K562 (cell line): ENCODE measurements at regions not wholly inside any gene's neighbourhood (a gene's known extent, or its start where the extent isn't known, plus 50 kb on each side); places are given as distances from the start of the nearest gene placed in this dataset.

Experiments used
- ATAC-seq: fragments of 200-7000 bp; cut with Tn5 transposase; 3 replicates; pipeline ENCODE4 v1.9.1; 2020; ENCODE audit warnings: moderate library complexity
- BruUV-seq: library from RNA; stranded (reverse); fragments of 400-500 nt; replicated peaks from 2 replicates; lab custom pipeline; 2021; lab: Mats Ljungman, UMichigan
- CTCF ChIA-PET: fragments of 300-600 bp; formaldehyde crosslinking; extraction: SDS; loops from one replicate; lab custom pipeline; 2021; ENCODE audit warnings: low intra/inter-chr PET ratio; lab: Yijun Ruan, JAX
- POLR2A ChIA-PET: fragments of 300-600, 350-650 bp; sonication (Branson Sonifier 250); formaldehyde crosslinking; extraction: SDS; loops from one replicate; lab custom pipeline; 2021; ENCODE audit warnings: antibody characterized with exemption, inconsistent platforms; lab: Yijun Ruan, JAX
- DNase-seq, 4 experiments: peaks; one replicate each; pipeline versions ENCODE4 v3.0.0 to v3.0.0-alpha.2; 2011 to 2018; ENCODE audit warnings: low spot score in 3 of 4, mixed read lengths in 3 of 4; ENCODE audit errors: extremely low read depth in 1 of 4
- FAIRE-seq: peaks from 2 replicates; lab custom pipeline; 2011; peaks lifted over from hg19 to GRCh38; lab: Jason Lieb, UNC
- H2AFZ ChIP-seq: 2 replicates; pipeline ENCODE4 v1.6.0; 2011; ENCODE audit warnings: low read depth, low read length, control low read depth, inconsistent platforms
- H3K27ac ChIP-seq: fragments of 200-600 bp; 3 replicates; pipeline ENCODE4 v1.8.0; 2011; ENCODE audit warnings: low read depth, mild to moderate bottlenecking, control low read depth, inconsistent platforms, low read length, moderate library complexity, mixed read lengths; ENCODE audit errors: extremely low read depth
- H3K27me3 ChIP-seq, 2 experiments: fragments of 300-600 bp in 1 of 2; 2 replicates in 1 of 2; 3 replicates in 1 of 2; pipeline versions ENCODE4 v1.6.0 to v1.8.0; 2011; ENCODE audit warnings: inconsistent platforms in 2 of 2, low read length in 2 of 2, mild to moderate bottlenecking in 1 of 2, mixed read lengths in 1 of 2, moderate library complexity in 1 of 2; ENCODE audit not compliant: control insufficient read depth in 2 of 2, insufficient read depth in 2 of 2
- H3K36me3 ChIP-seq: fragments of 300-600 bp; 3 replicates; pipeline ENCODE4 v1.8.0; 2011; ENCODE audit warnings: mild to moderate bottlenecking, low read length, inconsistent platforms; ENCODE audit not compliant: control insufficient read depth, insufficient read depth
- H3K4me1 ChIP-seq, 2 experiments: fragments of 200-600 bp in 1 of 2; replicated peaks in 1 of 2; 2 replicates in 1 of 2; 3 replicates in 1 of 2; pipeline versions ENCODE4 v1.5.1 to v1.8.0; 2011; ENCODE audit warnings: inconsistent platforms in 2 of 2, low read length in 2 of 2, mild to moderate bottlenecking in 1 of 2, mixed read lengths in 1 of 2, moderate library complexity in 1 of 2; ENCODE audit not compliant: control insufficient read depth in 2 of 2, insufficient read depth in 2 of 2
- H3K4me2 ChIP-seq: 2 replicates; pipeline ENCODE4 v1.6.1; 2011; ENCODE audit warnings: low read length, control low read depth, inconsistent platforms, mixed read lengths; ENCODE audit not compliant: insufficient read depth
- H3K4me3 ChIP-seq: fragments of 200-600 bp; sonication (generic), shearing (Covaris generic); 2 replicates; pipeline ENCODE4 v1.5.1; 2016; ENCODE audit warnings: control low read depth, inconsistent platforms
- H3K79me2 ChIP-seq: fragments of 200-600 bp; 3 replicates; pipeline ENCODE4 v1.8.0; 2011; ENCODE audit warnings: low read length, inconsistent platforms; ENCODE audit not compliant: control insufficient read depth, insufficient read depth
- H3K9ac ChIP-seq, 2 experiments: 2 replicates each; pipeline versions ENCODE4 v1.6.0 to v1.6.1; 2011; ENCODE audit warnings: low read depth in 2 of 2, low read length in 2 of 2, control low read depth in 1 of 2, inconsistent platforms in 1 of 2, mild to moderate bottlenecking in 1 of 2, mixed read lengths in 1 of 2; ENCODE audit not compliant: insufficient read depth in 1 of 2
- H3K9me1 ChIP-seq: one replicate; pipeline ENCODE4 v1.6.0; 2011; ENCODE audit warnings: inconsistent platforms, mild to moderate bottlenecking, low read length, moderate library complexity; ENCODE audit not compliant: control insufficient read depth, insufficient read depth
- H3K9me3 ChIP-seq: replicated peaks from 2 replicates; pipeline ENCODE4 v1.5.1; 2011; ENCODE audit warnings: low read depth, low read length, inconsistent platforms; ENCODE audit not compliant: control insufficient read depth, insufficient read depth
- H4K20me1 ChIP-seq: replicated peaks from 2 replicates; pipeline ENCODE4 v1.6.1; 2011; ENCODE audit warnings: low read length, inconsistent platforms, mixed read lengths; ENCODE audit not compliant: control insufficient read depth, insufficient read depth
- MAFG ChIP-seq: fragments of 450-650 bp; conservative IDR thresholded peaks from 2 replicates; pipeline ENCODE4 v1.6.1; 2016; ENCODE audit warnings: missing genetic modification characterization, missing compliant biosample characterization
- NCOA6 ChIP-seq: fragments of 450-650 bp; IDR thresholded peaks from 2 replicates; pipeline ENCODE4 v1.6.1; 2017; ENCODE audit warnings: mild to moderate bottlenecking
- TAL1 ChIP-seq: fragments of 450-650 bp; IDR thresholded peaks from 2 replicates; pipeline ENCODE4 v1.6.1; 2016; ENCODE audit warnings: mild to moderate bottlenecking
- WGBS: fragments of 100-300 bp; shearing (Covaris generic); methylation state at CpG from one replicate; pipeline ENCODE4 v1.1.6; 2016; ENCODE audit warnings: low coverage, mixed read lengths; ENCODE audit not compliant: insufficient coverage; ENCODE audit errors: missing lambda C conversion rate; 5-methylcytosine and 5-hydroxymethylcytosine counted together
- in situ Hi-C: fragments of 300-500 bp; cut with MboI; formaldehyde crosslinking; loops from 4 replicates; pipeline ENCODE4 v1.15.0; 2018; ENCODE audit warnings: inconsistent platforms, mixed read lengths
- intact Hi-C: fragments of 100-400 bp; cut with micrococcal nuclease; formaldehyde crosslinking; loops from 2 replicates; pipeline ENCODE4 v1.14.2; 2022
- TF ChIP-seq, protein P1 (sequence below): fragments of 150-350 bp; IDR thresholded peaks from 2 replicates; pipeline ENCODE4 v1.6.1; 2014; ENCODE audit warnings: low read depth, mild to moderate bottlenecking, low read length, borderline replicate concordance
- TF ChIP-seq, protein P2 (sequence below): fragments of 450-650 bp; IDR thresholded peaks from 2 replicates; pipeline ENCODE4 v1.6.1; 2016; ENCODE audit warnings: missing biosample characterization, missing genetic modification characterization
- TF ChIP-seq, protein P3 (sequence below): sonication (generic); formaldehyde crosslinking; IDR thresholded peaks from 2 replicates; pipeline ENCODE4 v1.8.0; 2022; ENCODE audit warnings: missing genetic modification reagents, mild to moderate bottlenecking, moderate library complexity, borderline replicate concordance

DNA sequence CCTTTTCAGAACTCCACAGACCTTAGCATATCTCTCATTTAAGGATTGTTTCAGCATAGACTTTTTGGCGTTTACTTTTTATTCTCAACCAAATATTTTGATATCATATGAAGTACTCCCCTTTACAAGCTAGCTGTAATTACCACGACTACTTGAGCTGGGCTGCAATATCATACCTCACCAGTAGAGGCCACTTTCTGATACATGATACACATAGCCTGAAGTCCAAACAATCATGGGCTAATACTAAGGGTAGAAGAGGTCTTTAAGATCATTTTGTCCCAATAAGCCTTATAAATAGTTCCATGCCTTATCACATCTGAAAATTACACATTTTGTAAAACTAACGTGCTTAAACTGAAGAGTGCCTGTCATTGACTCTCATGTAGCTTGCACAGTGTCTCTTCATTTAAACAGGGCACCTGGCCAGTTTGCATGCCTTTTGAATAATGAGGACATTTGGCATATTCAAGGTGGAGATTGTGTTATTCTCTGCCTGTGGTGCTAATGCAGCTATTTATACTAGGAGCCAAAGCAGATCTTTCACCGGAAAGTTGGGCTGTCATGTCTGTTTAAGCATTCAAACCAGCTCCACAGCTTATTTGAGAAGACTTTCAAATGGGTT, 403.7 kb upstream of the ZMIZ1 start (continued):
- no peak for TF ChIP-seq NCOA6
- TF ChIP-seq, protein P1, sequence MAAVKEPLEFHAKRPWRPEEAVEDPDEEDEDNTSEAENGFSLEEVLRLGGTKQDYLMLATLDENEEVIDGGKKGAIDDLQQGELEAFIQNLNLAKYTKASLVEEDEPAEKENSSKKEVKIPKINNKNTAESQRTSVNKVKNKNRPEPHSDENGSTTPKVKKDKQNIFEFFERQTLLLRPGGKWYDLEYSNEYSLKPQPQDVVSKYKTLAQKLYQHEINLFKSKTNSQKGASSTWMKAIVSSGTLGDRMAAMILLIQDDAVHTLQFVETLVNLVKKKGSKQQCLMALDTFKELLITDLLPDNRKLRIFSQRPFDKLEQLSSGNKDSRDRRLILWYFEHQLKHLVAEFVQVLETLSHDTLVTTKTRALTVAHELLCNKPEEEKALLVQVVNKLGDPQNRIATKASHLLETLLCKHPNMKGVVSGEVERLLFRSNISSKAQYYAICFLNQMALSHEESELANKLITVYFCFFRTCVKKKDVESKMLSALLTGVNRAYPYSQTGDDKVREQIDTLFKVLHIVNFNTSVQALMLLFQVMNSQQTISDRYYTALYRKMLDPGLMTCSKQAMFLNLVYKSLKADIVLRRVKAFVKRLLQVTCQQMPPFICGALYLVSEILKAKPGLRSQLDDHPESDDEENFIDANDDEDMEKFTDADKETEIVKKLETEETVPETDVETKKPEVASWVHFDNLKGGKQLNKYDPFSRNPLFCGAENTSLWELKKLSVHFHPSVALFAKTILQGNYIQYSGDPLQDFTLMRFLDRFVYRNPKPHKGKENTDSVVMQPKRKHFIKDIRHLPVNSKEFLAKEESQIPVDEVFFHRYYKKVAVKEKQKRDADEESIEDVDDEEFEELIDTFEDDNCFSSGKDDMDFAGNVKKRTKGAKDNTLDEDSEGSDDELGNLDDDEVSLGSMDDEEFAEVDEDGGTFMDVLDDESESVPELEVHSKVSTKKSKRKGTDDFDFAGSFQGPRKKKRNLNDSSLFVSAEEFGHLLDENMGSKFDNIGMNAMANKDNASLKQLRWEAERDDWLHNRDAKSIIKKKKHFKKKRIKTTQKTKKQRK, result no peak
- TF ChIP-seq TAL1, result no peak
- TF ChIP-seq, protein P2, sequence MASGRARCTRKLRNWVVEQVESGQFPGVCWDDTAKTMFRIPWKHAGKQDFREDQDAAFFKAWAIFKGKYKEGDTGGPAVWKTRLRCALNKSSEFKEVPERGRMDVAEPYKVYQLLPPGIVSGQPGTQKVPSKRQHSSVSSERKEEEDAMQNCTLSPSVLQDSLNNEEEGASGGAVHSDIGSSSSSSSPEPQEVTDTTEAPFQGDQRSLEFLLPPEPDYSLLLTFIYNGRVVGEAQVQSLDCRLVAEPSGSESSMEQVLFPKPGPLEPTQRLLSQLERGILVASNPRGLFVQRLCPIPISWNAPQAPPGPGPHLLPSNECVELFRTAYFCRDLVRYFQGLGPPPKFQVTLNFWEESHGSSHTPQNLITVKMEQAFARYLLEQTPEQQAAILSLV (tag), result no peak

DNA sequence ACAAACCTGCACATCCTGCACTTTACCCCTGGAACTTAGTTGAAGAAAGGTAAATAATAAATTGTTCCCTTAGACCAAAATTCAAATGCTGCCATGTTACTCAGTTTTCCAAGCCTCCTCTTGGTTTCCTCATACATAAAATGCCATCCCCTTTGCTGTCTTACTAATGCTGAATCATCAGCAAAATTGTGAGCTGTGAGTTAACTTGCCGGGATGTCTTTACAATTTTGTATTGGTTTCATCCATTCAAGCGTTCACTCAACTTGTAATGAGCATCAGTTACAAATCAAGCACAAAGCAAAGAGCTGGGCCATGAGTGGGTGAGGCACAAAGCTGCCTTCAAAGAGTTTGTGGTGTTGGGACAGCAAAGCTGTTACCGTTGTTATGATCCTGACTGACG, 395.8 kb upstream of the ZMIZ1 start:
- H3K36me3 ChIP-seq, result no peaks in the 10 kb centered on the region
- ChIA-PET CTCF (no interaction called here), POLR2A (interaction anchor here (1.5 kb wide), 2 partner anchors 13 to 15 kb away, joined by 3 to 5 read pairs; no protein-coding TSS in a partner anchor)
- DNase-seq, result no peak
- H4K20me1 ChIP-seq, result no peaks in the 10 kb centered on the region
- H3K4me2 ChIP-seq, result no peak overlapping the region
- H3K4me3 ChIP-seq, result no peak overlapping the region
- H2AFZ ChIP-seq, result no peak overlapping the region
- H3K79me2 ChIP-seq, result no peaks in the 10 kb centered on the region
- FAIRE-seq, result no peak
- H3K9me3 ChIP-seq, result no peaks in the 10 kb centered on the region
- 0% methylated on average over 4 of the region's 4 CpGs for WGBS
- H3K4me1 ChIP-seq, result no peaks in the 10 kb centered on the region
- no peak overlapping the region for H3K27ac ChIP-seq
- in situ Hi-C loops, result no loop called here
- no peaks in the 10 kb centered on the region for H3K9me1 ChIP-seq
- H3K27me3 ChIP-seq, result no peaks in the 10 kb centered on the region
- no TSS peak for BruUV-seq
- intact Hi-C loops, result no loop called here
- ATAC-seq, result no peak
- no peak overlapping the region for H3K9ac ChIP-seq
- TF ChIP-seq, protein P3, sequence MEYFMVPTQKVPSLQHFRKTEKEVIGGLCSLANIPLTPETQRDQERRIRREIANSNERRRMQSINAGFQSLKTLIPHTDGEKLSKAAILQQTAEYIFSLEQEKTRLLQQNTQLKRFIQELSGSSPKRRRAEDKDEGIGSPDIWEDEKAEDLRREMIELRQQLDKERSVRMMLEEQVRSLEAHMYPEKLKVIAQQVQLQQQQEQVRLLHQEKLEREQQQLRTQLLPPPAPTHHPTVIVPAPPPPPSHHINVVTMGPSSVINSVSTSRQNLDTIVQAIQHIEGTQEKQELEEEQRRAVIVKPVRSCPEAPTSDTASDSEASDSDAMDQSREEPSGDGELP (CRISPR knock-in tag), result no peak
- TF ChIP-seq MAFG (tag), result peak; percentile 34; the same call in 1 of the 2 replicates
